ENCODE measurements at regions not wholly inside any gene's neighbourhood (a gene's known extent, or its start where the extent isn't known, plus 50 kb on each side); places are given as distances from the start of the nearest gene placed in this dataset.

GRCh38 chr3:76683256-76683655 is 356.6 kb upstream of the ROBO2 start:
- H3K4me3 ChIP-seq (ENCODE audit: low read length), result no peak overlapping the region
- TF ChIP-seq CTCF (conservative IDR thresholded peaks at IDR 0.05; ENCODE audit: low read depth, low read length), result no peak
- no peak for DNase-seq (ENCODE audit: low read depth)

- no peak for TF ChIP-seq CTCF (conservative IDR thresholded peaks at IDR 0.05; ENCODE audit: low read depth, low read length)
- DNase-seq (ENCODE audit: low read depth), result no peak
- H3K4me3 ChIP-seq (ENCODE audit: low read length), result no peak overlapping the region
These were observed 355.0 kb upstream of the ROBO2 start for GRCh38 chr3:76684946-76685345.

- no peak overlapping the region for H3K4me3 ChIP-seq (ENCODE audit: low read length)
- no peak for DNase-seq (ENCODE audit: low read depth)
- no peak for TF ChIP-seq CTCF (conservative IDR thresholded peaks at IDR 0.05; ENCODE audit: low read depth, low read length)
These were observed 354.0 kb upstream of the ROBO2 start for GRCh38 chr3:76685858-76686257.

- DNase-seq (ENCODE audit: low read depth), result no peak
These were observed 352.9 kb upstream of the ROBO2 start for GRCh38 chr3:76687019-76687418.

GRCh38 chr3:76694063-76694462 is 345.8 kb upstream of the ROBO2 start:
- no peak for DNase-seq (ENCODE audit: low read depth)
- TF ChIP-seq CTCF (conservative IDR thresholded peaks at IDR 0.05; ENCODE audit: low read depth, low read length), result no peak
- H3K4me3 ChIP-seq (ENCODE audit: low read length), result no peak overlapping the region

More at GRCh38 chr3:76687019-76687418, 352.9 kb upstream of the ROBO2 start:
- no peak for TF ChIP-seq CTCF (conservative IDR thresholded peaks at IDR 0.05; ENCODE audit: low read depth, low read length)
- no peak overlapping the region for H3K4me3 ChIP-seq (ENCODE audit: low read length)

- no peak for TF ChIP-seq CTCF (conservative IDR thresholded peaks at IDR 0.05; ENCODE audit: low read depth, low read length)
- H3K4me3 ChIP-seq (ENCODE audit: low read length), result no peak overlapping the region
- no peak for DNase-seq (ENCODE audit: low read depth)
These were observed 341.7 kb upstream of the ROBO2 start for GRCh38 chr3:76698136-76698706.

- TF ChIP-seq CTCF (conservative IDR thresholded peaks at IDR 0.05; ENCODE audit: low read depth, low read length), result no peak
- DNase-seq (ENCODE audit: low read depth), result no peak
- H3K4me3 ChIP-seq (ENCODE audit: low read length), result no peak overlapping the region
These were observed 340.1 kb upstream of the ROBO2 start for GRCh38 chr3:76699846-76700245.
